GM12864 (cell line): ENCODE measurements at regions not wholly inside any gene's neighbourhood (a gene's known extent, or its start where the extent isn't known, plus 50 kb on each side); places are given as distances from the start of the nearest gene placed in this dataset.

Experiments
- DNase-seq: peaks from one replicate; pipeline ENCODE4 v3.0.0-alpha.2; 2011; ENCODE audit warnings: low read depth
- H3K4me3 ChIP-seq: 2 replicates; pipeline ENCODE4 v1.5.1; 2011; ENCODE audit warnings: mild to moderate bottlenecking, low read depth, low read length, control low read depth
- CTCF ChIP-seq: IDR thresholded peaks from 2 replicates; pipeline ENCODE4 v1.5.1; 2011; ENCODE audit warnings: low read depth, mild to moderate bottlenecking, moderate library complexity, low read length, control low read depth, inconsistent platforms; ENCODE audit errors: missing control alignments

- DNase-seq = no peak
- no peak overlapping the region for H3K4me3 ChIP-seq
- no peak for TF ChIP-seq CTCF
Observed at GRCh38 chr1:170271430-170272161, 125.8 kb downstream of the NTMT2 start.

GRCh38 chr1:170273291-170274130 lies 127.8 kb downstream of the NTMT2 start:
- no peak for DNase-seq
- no peak overlapping the region for H3K4me3 ChIP-seq
- no peak for TF ChIP-seq CTCF

- no peak overlapping the region for H3K4me3 ChIP-seq
- no peak for TF ChIP-seq CTCF
- DNase-seq = no peak
Observed at GRCh38 chr1:170274131-170274501, 128.4 kb downstream of the NTMT2 start.

GRCh38 chr1:170277985-170278384 lies 132.2 kb downstream of the NTMT2 start:
- DNase-seq = no peak
- no peak for TF ChIP-seq CTCF
- no peak overlapping the region for H3K4me3 ChIP-seq

GRCh38 chr1:170284016-170284415 lies 138.3 kb downstream of the NTMT2 start:
- no peak overlapping the region for H3K4me3 ChIP-seq
- TF ChIP-seq CTCF = no peak
- DNase-seq = no peak

- no peak for TF ChIP-seq CTCF
- no peak overlapping the region for H3K4me3 ChIP-seq
- no peak for DNase-seq
Observed at GRCh38 chr1:170284512-170284911, 138.8 kb downstream of the NTMT2 start.

GRCh38 chr1:170284951-170285350 lies 139.2 kb downstream of the NTMT2 start:
- TF ChIP-seq CTCF = no peak
- no peak overlapping the region for H3K4me3 ChIP-seq
- DNase-seq = no peak
